Lower leg skin (tissue), 3 donors: ENCODE measurements at regions not wholly inside any gene's neighbourhood (a gene's known extent, or its start where the extent isn't known, plus 50 kb on each side); places are given as distances from the start of the nearest gene placed in this dataset.

Experiments used
- POLR2A ChIP-seq, 2 donors: fragments of 450-650 bp; IDR thresholded peaks; one replicate each; pipeline ENCODE4 v1.6.1; 2016 to 2017; ENCODE audit warnings: antibody characterized with exemption in 2 of 2, mild to moderate bottlenecking in 1 of 2, moderate library complexity in 1 of 2
- TF ChIP-seq, protein P1 (sequence below), 3 donors: fragments of 450-650 bp; IDR thresholded peaks; one replicate each; pipeline ENCODE4 v1.5.1; 2016; ENCODE audit warnings: antibody characterized with exemption in 3 of 3, mild to moderate bottlenecking in 3 of 3, moderate library complexity in 2 of 3

DNA sequence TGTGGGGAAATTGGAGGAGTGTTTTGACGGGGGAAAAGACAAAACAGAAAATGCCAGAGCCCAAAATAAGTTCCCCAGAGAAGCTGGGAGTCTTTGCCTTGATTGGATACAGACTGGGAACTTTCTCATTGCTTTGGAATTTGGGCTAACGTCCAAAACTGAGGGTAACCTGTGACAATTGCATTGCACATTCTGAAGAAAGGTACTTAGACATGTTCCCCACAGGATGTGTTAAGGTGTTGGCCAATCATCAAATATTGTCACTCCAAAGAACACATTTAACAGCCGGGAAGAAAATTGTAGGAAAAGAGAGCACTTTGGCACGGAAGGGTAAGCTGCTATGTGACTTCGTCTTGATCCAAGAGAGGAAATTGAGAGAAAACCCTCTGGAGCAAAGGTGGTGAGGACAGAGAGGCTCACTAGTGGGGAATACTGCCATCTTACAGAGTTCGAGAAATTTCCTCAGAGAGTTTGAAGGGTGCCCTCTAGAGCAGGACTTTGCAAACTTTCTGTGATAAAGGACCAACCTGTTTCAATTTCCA lies 619.5 kb upstream of the TBL1XR1 start:
- no peak for TF ChIP-seq POLR2A (IDR thresholded peaks at IDR 0.05)
- TF ChIP-seq, protein P1, sequence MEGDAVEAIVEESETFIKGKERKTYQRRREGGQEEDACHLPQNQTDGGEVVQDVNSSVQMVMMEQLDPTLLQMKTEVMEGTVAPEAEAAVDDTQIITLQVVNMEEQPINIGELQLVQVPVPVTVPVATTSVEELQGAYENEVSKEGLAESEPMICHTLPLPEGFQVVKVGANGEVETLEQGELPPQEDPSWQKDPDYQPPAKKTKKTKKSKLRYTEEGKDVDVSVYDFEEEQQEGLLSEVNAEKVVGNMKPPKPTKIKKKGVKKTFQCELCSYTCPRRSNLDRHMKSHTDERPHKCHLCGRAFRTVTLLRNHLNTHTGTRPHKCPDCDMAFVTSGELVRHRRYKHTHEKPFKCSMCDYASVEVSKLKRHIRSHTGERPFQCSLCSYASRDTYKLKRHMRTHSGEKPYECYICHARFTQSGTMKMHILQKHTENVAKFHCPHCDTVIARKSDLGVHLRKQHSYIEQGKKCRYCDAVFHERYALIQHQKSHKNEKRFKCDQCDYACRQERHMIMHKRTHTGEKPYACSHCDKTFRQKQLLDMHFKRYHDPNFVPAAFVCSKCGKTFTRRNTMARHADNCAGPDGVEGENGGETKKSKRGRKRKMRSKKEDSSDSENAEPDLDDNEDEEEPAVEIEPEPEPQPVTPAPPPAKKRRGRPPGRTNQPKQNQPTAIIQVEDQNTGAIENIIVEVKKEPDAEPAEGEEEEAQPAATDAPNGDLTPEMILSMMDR (IDR thresholded peaks at IDR 0.05): no peak
